Hematopoietic multipotent progenitor cell treated with erythropoietin and hydrocortisone succinate and interleukin-3 and kit ligand, for 15 days (in vitro differentiated cells): ENCODE measurements at regions not wholly inside any gene's neighbourhood (a gene's known extent, or its start where the extent isn't known, plus 50 kb on each side); places are given as distances from the start of the nearest gene placed in this dataset.

Source experiments
- DNase-seq: peaks from one replicate; pipeline ENCODE4 v3.0.0-alpha.2; 2015; ENCODE audit warnings: low spot score

DNA sequence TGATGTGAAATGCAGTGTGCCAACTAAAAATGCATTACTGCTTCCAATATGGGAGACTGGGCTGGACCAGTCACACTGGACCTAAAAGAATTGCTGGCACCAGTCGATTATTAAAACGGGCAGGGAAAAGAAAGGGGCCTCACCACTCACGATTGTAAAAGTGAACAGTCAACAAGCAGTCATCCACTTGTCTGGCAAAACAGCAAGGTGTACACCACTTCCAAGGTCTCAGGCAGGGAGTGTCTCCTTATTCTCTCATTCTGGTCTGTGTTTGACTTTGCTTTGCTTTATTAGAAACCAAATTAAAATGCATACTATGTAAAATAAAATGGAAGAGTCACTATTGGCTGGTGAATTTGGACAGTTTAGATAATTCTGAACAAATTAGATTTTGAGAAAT is 57.8 kb upstream of the TRPM3 start:
- DNase-seq = no peak

GRCh38 chr9:71177901-71178300 is 56.5 kb upstream of the TRPM3 start:
- no peak for DNase-seq

DNA sequence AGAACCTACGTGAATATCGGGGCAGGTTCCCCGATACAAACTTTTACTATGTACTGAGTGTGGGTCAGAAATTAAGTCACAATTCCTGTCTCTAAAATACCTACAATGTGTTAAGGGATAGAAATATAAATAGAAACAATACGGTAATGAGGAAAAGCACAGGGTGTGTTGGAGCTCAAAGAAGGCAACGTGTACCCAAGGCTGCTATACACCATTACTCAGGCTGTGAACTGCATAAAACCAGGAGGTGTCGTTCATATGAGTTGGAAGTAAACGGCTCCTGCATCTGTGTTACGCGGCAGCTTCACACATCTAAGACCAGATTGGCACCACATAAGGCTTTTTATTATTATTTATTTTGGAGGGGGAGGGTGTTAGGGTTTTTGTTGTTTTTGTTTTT is 50.1 kb upstream of the TRPM3 start:
- DNase-seq = no peak
